Loucy (cell line): ENCODE measurements at regions not wholly inside any gene's neighbourhood (a gene's known extent, or its start where the extent isn't known, plus 50 kb on each side); places are given as distances from the start of the nearest gene placed in this dataset.

ENCODE experiments used
- H2AFZ ChIP-seq: fragments of 200-600 bp; sonication (generic); 2 replicates; pipeline ENCODE4 v1.6.0; 2016; ENCODE audit warnings: antibody characterized with exemption, mild to moderate bottlenecking, low read length, moderate library complexity
- H3F3A ChIP-seq: fragments of 200-600 bp; 2 replicates; pipeline ENCODE4 v1.6.0; 2016; ENCODE audit warnings: antibody characterized with exemption, low read depth, mild to moderate bottlenecking
- H3K27me3 ChIP-seq: fragments of 200-600 bp; sonication (generic); 2 replicates; pipeline ENCODE4 v1.6.1; 2014; ENCODE audit warnings: low read length, mild to moderate bottlenecking; ENCODE audit not compliant: insufficient read depth, poor library complexity, severe bottlenecking
- H3K36me3 ChIP-seq: fragments of 200-600 bp; sonication (generic); 2 replicates; pipeline ENCODE4 v1.6.1; 2016; ENCODE audit warnings: low read length; ENCODE audit not compliant: insufficient read depth
- H3K4me1 ChIP-seq: fragments of 200-600 bp; sonication (generic); 2 replicates; pipeline ENCODE4 v1.5.1; 2014; ENCODE audit warnings: low read length, mild to moderate bottlenecking; ENCODE audit not compliant: insufficient read depth, poor library complexity, severe bottlenecking
- H3K4me2 ChIP-seq: fragments of 200-600 bp; sonication (generic); 2 replicates; pipeline ENCODE4 v1.6.0; 2014; ENCODE audit warnings: antibody characterized with exemption, low read length, low read depth, mild to moderate bottlenecking; ENCODE audit not compliant: poor library complexity, severe bottlenecking
- H3K4me3 ChIP-seq: fragments of 200-600 bp; sonication (generic); 2 replicates; pipeline ENCODE4 v1.5.1; 2014; ENCODE audit warnings: low read length, mild to moderate bottlenecking, mixed read lengths; ENCODE audit not compliant: poor library complexity, severe bottlenecking
- H3K79me2 ChIP-seq: fragments of 200-600 bp; sonication (generic); 2 replicates; pipeline ENCODE4 v1.6.1; 2014; ENCODE audit warnings: low read length; ENCODE audit not compliant: insufficient read depth
- H3K9ac ChIP-seq: fragments of 200-600 bp; sonication (generic); 2 replicates; pipeline ENCODE4 v1.6.0; 2014; ENCODE audit warnings: mild to moderate bottlenecking, low read depth, low read length, moderate library complexity; ENCODE audit not compliant: poor library complexity, severe bottlenecking
- H3K9me2 ChIP-seq: fragments of 200-600 bp; sonication (generic); replicated peaks from 2 replicates; pipeline ENCODE4 v1.6.1; 2016; ENCODE audit warnings: low read depth, low read length, mixed read lengths
- H3K9me3 ChIP-seq: fragments of 200-600 bp; sonication (generic); 2 replicates; pipeline ENCODE4 v1.6.1; 2014; ENCODE audit warnings: mild to moderate bottlenecking, antibody characterized with exemption, low read length, low read depth; ENCODE audit not compliant: insufficient read depth
- H4K20me1 ChIP-seq: fragments of 200-600 bp; sonication (generic); 2 replicates; pipeline ENCODE4 v1.6.0; 2014; ENCODE audit warnings: antibody characterized with exemption, low read length, mild to moderate bottlenecking; ENCODE audit not compliant: insufficient read depth, poor library complexity, severe bottlenecking
- EZH2phosphoT487 ChIP-seq: fragments of 200-600 bp; IDR thresholded peaks from 2 replicates; pipeline ENCODE4 v1.6.1; 2018; ENCODE audit warnings: antibody characterized with exemption, mild to moderate bottlenecking, moderate library complexity, borderline replicate concordance
- TF ChIP-seq, protein P1 (sequence below): fragments of 200-600 bp; sonication (generic); conservative IDR thresholded peaks from 2 replicates; pipeline ENCODE4 v1.5.1; 2014; ENCODE audit warnings: mild to moderate bottlenecking, antibody characterized with exemption, low read length

DNA sequence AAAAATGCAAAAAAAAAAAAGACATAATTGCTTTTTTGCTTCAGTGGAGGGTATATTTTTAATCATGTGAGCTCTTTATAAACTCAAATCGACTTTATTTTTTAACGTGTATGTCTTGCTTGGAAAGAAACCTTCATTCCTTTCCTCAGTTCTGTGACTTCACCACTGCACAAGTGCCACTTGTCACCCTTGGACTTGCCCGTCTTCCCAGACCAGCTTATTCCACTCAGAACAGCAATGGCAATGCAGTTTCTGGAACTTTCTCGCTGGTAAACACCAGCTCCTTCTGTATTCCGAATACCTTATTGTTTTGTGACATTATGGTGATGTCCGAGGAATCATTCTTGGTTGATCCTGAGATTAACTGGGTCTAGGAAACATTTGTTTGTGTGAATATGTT, 440.5 kb upstream of the ADAMTS16 start:
- Histone ChIP-seq H3K79me2 (no peaks in the 10 kb centered on the region), H3K4me2 (no peak overlapping the region), H3K9ac (no peak overlapping the region), H3F3A (no peaks in the 10 kb centered on the region), H3K9me3 (no peaks in the 10 kb centered on the region; the same call in 1 of the 2 replicates), H2AFZ (0 out of 2 replicates have a peak overlapping the region, but pooled peaks have one; percentile 7), H3K4me3 (no peak overlapping the region), H4K20me1 (no peaks in the 10 kb centered on the region), H3K9me2 (no peaks in the 10 kb centered on the region), H3K36me3 (no peaks in the 10 kb centered on the region), H3K27me3 (no peaks in the 10 kb centered on the region), H3K4me1 (no peaks in the 10 kb centered on the region)
- no peak for TF ChIP-seq EZH2phosphoT487
- TF ChIP-seq, protein P1, sequence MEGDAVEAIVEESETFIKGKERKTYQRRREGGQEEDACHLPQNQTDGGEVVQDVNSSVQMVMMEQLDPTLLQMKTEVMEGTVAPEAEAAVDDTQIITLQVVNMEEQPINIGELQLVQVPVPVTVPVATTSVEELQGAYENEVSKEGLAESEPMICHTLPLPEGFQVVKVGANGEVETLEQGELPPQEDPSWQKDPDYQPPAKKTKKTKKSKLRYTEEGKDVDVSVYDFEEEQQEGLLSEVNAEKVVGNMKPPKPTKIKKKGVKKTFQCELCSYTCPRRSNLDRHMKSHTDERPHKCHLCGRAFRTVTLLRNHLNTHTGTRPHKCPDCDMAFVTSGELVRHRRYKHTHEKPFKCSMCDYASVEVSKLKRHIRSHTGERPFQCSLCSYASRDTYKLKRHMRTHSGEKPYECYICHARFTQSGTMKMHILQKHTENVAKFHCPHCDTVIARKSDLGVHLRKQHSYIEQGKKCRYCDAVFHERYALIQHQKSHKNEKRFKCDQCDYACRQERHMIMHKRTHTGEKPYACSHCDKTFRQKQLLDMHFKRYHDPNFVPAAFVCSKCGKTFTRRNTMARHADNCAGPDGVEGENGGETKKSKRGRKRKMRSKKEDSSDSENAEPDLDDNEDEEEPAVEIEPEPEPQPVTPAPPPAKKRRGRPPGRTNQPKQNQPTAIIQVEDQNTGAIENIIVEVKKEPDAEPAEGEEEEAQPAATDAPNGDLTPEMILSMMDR, result no peak

DNA sequence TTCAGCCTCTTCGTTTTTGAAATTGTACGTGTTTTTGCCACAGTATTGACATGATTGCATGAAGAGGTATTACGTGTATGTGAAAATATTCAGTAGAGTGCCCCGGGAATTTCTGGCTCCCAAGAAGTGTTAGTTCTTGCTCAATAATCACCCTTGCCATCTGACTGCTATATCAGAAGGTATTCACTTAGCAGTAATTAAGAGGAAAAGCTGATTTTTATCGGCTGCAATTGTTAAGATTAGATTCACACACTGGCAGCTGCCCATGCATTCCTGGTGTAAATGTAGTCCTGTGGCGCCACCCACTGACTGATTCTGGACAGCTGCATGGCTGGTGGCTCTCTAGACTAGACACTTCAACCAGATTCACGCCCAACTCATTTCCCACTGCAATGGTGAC, 440.1 kb upstream of the ADAMTS16 start:
- no peaks in the 10 kb centered on the region for H3K4me1 ChIP-seq
- no peaks in the 10 kb centered on the region for H3F3A ChIP-seq
- no peaks in the 10 kb centered on the region; the same call in 1 of the 2 replicates for H3K9me3 ChIP-seq
- no peak overlapping the region for H3K4me3 ChIP-seq
- no peaks in the 10 kb centered on the region for H3K27me3 ChIP-seq
- H3K9me2 ChIP-seq, result no peaks in the 10 kb centered on the region
- no peak for TF ChIP-seq EZH2phosphoT487
- TF ChIP-seq, protein P1, result peak; percentile 93
- no peaks in the 10 kb centered on the region for H4K20me1 ChIP-seq
- H2AFZ ChIP-seq, result no peak overlapping the region
- H3K4me2 ChIP-seq, result no peak overlapping the region
- H3K36me3 ChIP-seq, result no peaks in the 10 kb centered on the region
- H3K79me2 ChIP-seq, result no peaks in the 10 kb centered on the region
- H3K9ac ChIP-seq, result no peak overlapping the region

DNA sequence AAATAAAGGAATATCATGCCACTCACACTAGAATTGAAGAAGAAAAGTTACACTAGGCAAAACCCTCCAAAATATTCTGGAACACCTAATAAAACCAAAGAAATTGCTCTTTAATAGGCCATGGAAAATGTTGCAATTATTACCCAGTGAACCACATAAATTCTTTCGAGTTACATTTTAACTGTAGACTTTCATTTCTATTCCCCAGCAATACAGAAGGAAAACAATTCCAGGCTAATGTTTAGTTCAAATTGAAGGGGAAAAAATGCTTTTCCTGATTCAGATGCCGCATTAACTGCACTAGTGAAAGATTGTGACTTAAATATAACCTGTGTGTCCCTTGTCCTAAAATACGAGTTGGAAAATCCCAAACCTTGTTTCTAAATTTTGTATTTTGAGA, 439.3 kb upstream of the ADAMTS16 start:
- Histone ChIP-seq H3K9me3 (no peaks in the 10 kb centered on the region; the same call in 1 of the 2 replicates), H3K27me3 (no peaks in the 10 kb centered on the region), H4K20me1 (no peaks in the 10 kb centered on the region), H3K4me2 (no peak overlapping the region), H3K4me1 (no peaks in the 10 kb centered on the region), H3K9ac (no peak overlapping the region), H3K9me2 (no peaks in the 10 kb centered on the region), H3K4me3 (no peak overlapping the region), H2AFZ (no peak overlapping the region), H3K79me2 (no peaks in the 10 kb centered on the region), H3K36me3 (no peaks in the 10 kb centered on the region), H3F3A (no peaks in the 10 kb centered on the region)
- no peak for TF ChIP-seq EZH2phosphoT487
- TF ChIP-seq, protein P1, result no peak
